ENCODE measurements at regions not wholly inside any gene's neighbourhood (a gene's known extent, or its start where the extent isn't known, plus 50 kb on each side); places are given as distances from the start of the nearest gene placed in this dataset.

DNA sequence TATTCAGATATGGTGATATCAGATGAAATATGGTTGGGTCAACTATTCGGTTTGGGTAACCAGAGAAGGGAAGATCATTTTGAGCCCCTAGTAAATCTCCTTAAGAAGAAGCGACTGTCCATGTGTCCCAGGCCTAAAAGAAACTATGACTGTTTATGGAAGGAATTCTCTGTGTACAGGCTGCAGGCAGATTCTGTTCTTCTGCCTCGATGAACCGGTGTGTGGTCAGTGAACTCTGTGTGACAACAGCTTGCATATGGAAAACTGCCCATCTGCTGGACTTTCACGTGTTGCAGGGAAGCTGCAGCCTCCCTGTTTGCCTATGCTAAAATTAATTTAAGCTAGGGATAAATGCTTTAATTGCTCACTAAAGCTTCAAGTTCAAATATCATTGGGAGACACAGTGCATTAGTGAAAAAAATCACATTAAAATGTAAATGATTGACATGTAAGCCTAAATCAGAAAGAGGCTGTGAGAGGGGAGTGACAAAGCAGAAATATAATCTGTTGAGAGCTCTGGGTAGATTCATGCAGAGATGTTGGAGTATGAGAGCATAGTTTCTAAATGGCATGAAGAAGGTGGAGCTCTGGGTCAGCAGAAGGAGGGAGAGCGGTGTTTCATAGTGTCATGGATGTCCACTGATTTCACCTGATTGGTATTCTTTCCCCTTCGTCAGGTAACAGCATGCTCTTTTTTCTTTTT lies 65.4 kb upstream of the PFN2 start:
- no TSS peak for BruUV-seq (replicated peaks)
- ChIA-PET CTCF (interaction anchor here (1.0 kb wide), 1 partner anchor 138 kb away, joined by 4 read pairs; no protein-coding TSS in a partner anchor), POLR2A (no interaction called here)
- Mint-ChIP-seq H3K4me3 (ENCODE audit: unreplicated experiment) (no peak overlapping the region), H3K36me3 (ENCODE audit: insufficient read depth, unreplicated experiment) (no peaks in the 10 kb centered on the region), H3K27me3 (ENCODE audit: insufficient read depth, unreplicated experiment) (no peaks in the 10 kb centered on the region), H3K9me3 (ENCODE audit: unreplicated experiment) (peaks cover 9% of the 10 kb centered on the region), H3K27ac (ENCODE audit: low read depth, unreplicated experiment) (no peak overlapping the region), H3K4me1 (ENCODE audit: insufficient read depth, unreplicated experiment) (no peaks in the 10 kb centered on the region)
- TF ChIP-seq, protein P1, sequence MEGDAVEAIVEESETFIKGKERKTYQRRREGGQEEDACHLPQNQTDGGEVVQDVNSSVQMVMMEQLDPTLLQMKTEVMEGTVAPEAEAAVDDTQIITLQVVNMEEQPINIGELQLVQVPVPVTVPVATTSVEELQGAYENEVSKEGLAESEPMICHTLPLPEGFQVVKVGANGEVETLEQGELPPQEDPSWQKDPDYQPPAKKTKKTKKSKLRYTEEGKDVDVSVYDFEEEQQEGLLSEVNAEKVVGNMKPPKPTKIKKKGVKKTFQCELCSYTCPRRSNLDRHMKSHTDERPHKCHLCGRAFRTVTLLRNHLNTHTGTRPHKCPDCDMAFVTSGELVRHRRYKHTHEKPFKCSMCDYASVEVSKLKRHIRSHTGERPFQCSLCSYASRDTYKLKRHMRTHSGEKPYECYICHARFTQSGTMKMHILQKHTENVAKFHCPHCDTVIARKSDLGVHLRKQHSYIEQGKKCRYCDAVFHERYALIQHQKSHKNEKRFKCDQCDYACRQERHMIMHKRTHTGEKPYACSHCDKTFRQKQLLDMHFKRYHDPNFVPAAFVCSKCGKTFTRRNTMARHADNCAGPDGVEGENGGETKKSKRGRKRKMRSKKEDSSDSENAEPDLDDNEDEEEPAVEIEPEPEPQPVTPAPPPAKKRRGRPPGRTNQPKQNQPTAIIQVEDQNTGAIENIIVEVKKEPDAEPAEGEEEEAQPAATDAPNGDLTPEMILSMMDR (IDR thresholded peaks at IDR 0.05; ENCODE audit: unreplicated experiment): no peak
- no peak for DNase-seq (ENCODE audit: unreplicated experiment)
- intact Hi-C loops (cut with micrococcal nuclease): no loop called here

DNA sequence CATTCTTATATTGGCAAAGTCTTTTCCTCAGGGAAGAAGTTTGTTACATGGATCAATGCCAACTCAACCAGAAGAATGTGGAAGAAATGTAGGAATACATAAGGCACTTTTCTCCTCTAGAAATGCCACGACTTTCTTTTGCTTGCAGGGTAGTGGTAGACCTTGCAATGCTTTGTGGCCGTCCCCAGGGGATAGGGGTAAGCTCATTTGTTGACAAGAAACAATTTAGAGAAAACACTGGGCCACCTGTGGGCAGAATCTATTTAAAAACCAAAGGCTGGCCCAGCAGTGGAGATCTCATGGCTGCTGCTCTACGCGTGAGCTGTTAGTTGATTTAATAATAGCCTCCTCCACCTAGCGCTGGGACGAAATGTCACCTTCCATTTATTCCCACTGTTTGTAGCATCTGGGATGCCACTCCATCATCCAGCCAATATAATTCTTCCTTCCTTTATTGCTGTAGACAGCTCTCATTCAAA lies 64.6 kb upstream of the PFN2 start:
- peaks cover 2% of the 10 kb centered on the region for H3K9me3 Mint-ChIP-seq (ENCODE audit: unreplicated experiment)
- CTCF ChIA-PET: interaction anchor here (0.6 to 1.2 kb wide), 2 partner anchors 9 to 512 kb away, joined by 3 read pairs; no protein-coding TSS in a partner anchor
- H3K27me3 Mint-ChIP-seq (ENCODE audit: insufficient read depth, unreplicated experiment): no peaks in the 10 kb centered on the region
- no peak for DNase-seq (ENCODE audit: unreplicated experiment)
- TF ChIP-seq, protein P1 (IDR thresholded peaks at IDR 0.05; ENCODE audit: unreplicated experiment): no peak
- no TSS peak for BruUV-seq (replicated peaks)
- H3K27ac Mint-ChIP-seq (ENCODE audit: low read depth, unreplicated experiment): no peak overlapping the region
- POLR2A ChIA-PET: no interaction called here
- no peak overlapping the region for H3K4me3 Mint-ChIP-seq (ENCODE audit: unreplicated experiment)
- intact Hi-C loops (cut with micrococcal nuclease): no loop called here
- no peaks in the 10 kb centered on the region for H3K36me3 Mint-ChIP-seq (ENCODE audit: insufficient read depth, unreplicated experiment)
- H3K4me1 Mint-ChIP-seq (ENCODE audit: insufficient read depth, unreplicated experiment): no peaks in the 10 kb centered on the region

DNA sequence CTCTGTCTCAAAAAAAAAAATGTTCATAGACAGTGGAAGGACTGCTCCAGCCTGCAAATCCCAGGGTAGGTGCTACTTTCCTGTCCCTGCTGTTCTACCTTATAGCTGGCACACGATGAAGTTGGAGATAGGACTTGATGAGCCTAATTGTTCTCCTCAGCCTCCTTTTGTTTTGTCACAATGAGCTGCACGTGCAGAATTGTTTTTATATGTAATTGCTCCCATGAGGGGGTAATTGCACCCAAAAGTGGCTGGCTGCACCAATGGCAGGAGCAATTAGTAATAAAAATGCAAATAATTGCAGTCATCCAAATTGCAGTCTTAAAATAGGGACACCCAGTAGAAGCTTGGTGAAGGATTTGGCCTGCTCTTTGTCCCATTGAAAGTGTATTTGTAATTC lies 63.0 kb upstream of the PFN2 start:
- ChIA-PET CTCF (interaction anchor here (0.7 kb wide), 1 partner anchor 29 kb away, joined by 4 read pairs; no protein-coding TSS in a partner anchor), POLR2A (interaction anchor here (0.6 to 0.7 kb wide), 2 partner anchors 263 to 1520 kb away, joined by 3 to 4 read pairs; no protein-coding TSS in a partner anchor)
- Mint-ChIP-seq H3K27ac (ENCODE audit: low read depth, unreplicated experiment) (no peak overlapping the region), H3K4me1 (ENCODE audit: insufficient read depth, unreplicated experiment) (no peaks in the 10 kb centered on the region), H3K27me3 (ENCODE audit: insufficient read depth, unreplicated experiment) (no peaks in the 10 kb centered on the region), H3K4me3 (ENCODE audit: unreplicated experiment) (no peak overlapping the region), H3K9me3 (ENCODE audit: unreplicated experiment) (no peaks in the 10 kb centered on the region), H3K36me3 (ENCODE audit: insufficient read depth, unreplicated experiment) (no peaks in the 10 kb centered on the region)
- intact Hi-C loops (cut with micrococcal nuclease): no loop called here
- TF ChIP-seq, protein P1 (IDR thresholded peaks at IDR 0.05; ENCODE audit: unreplicated experiment): no peak
- BruUV-seq (replicated peaks): no TSS peak
- DNase-seq (ENCODE audit: unreplicated experiment): no peak

DNA sequence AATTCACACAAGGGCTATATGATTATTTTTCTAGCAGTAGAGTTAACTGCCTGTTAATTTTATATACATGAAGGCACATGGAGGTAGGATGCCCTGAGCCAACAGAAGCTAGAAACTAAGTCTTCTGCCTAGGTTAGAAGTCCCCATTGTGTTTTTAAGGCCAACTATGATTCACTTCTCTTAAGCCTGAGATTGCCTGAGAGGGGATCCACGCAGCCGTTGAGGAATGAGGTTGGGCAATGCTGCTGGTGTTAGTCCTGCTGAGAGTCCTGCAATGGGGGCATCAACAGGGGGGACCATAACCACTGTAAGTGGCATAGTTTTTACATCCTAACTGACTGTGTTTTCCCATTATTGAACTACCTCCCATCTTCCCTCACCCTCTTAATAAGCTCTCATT lies 60.1 kb upstream of the PFN2 start:
- no peaks in the 10 kb centered on the region for H3K36me3 Mint-ChIP-seq (ENCODE audit: insufficient read depth, unreplicated experiment)
- ChIA-PET POLR2A (no interaction called here), CTCF (interaction anchor here (0.6 kb wide), 1 partner anchor 141 kb away, joined by 3 read pairs; no protein-coding TSS in a partner anchor)
- no peak overlapping the region for H3K27ac Mint-ChIP-seq (ENCODE audit: low read depth, unreplicated experiment)
- peaks cover 15% of the 10 kb centered on the region for H3K9me3 Mint-ChIP-seq (ENCODE audit: unreplicated experiment)
- no peak for DNase-seq (ENCODE audit: unreplicated experiment)
- H3K4me1 Mint-ChIP-seq (ENCODE audit: insufficient read depth, unreplicated experiment): no peaks in the 10 kb centered on the region
- H3K4me3 Mint-ChIP-seq (ENCODE audit: unreplicated experiment): no peak overlapping the region
- no peaks in the 10 kb centered on the region for H3K27me3 Mint-ChIP-seq (ENCODE audit: insufficient read depth, unreplicated experiment)
- no TSS peak for BruUV-seq (replicated peaks)
- TF ChIP-seq, protein P1 (IDR thresholded peaks at IDR 0.05; ENCODE audit: unreplicated experiment): no peak
- intact Hi-C loops (cut with micrococcal nuclease): no loop called here
